Heart left ventricle (tissue), 13 donors: ENCODE measurements at regions not wholly inside any gene's neighbourhood (a gene's known extent, or its start where the extent isn't known, plus 50 kb on each side); places are given as distances from the start of the nearest gene placed in this dataset.

Source experiments
- CTCF ChIP-seq, 12 donors: fragments of 200-600 bp; sonication (generic) in 4 of 12; IDR thresholded peaks; one replicate each; pipeline versions ENCODE4 v1.5.0 to v1.8.0; 2018 to 2022; ENCODE audit warnings: antibody characterized with exemption in 12 of 12, mild to moderate bottlenecking in 5 of 12
- POLR2A ChIP-seq, 2 donors: fragments of 450-650 bp; IDR thresholded peaks; one replicate each; pipeline ENCODE4 v1.6.1; 2017; ENCODE audit warnings: antibody characterized with exemption in 2 of 2, mild to moderate bottlenecking in 2 of 2, moderate library complexity in 2 of 2
- donor health status: ischemic (EF 13 %, LVEDD 7.1; RV severe dilation, severe dysfunction).
- donor health status: DM: no; HTN: yes; CAD: no.
- donor health status: DM: no; HTN: no; CAD: no.
- donor health status: ischemic (EF 25% LVEDD 6.9; RV normal size, moderate dysfunction).
- donor health status: ischemic (EF 25% LVEDD 5.7; RV mildly dilated, moderate dysfunction).
- donor health status: ischemic (EF 35%, LVEDD 5.7; RV mildly dilated, moderate dysfunction).
- donor health status: nonischemic (EF 11% LVEDD 7.7; RV severe dilation, severe dysfunction).
- donor health status: DM: yes; HTN: yes; CAD: no.
- donor health status: PGD.
- donor health status: ischemic (EF 29% LVEDD 5.4; RV normal size, mild dysfunction).
- donor health status: nonischemic (EF 23%, LVEDD 6.1; RV moderate dilation, normal function).

- TF ChIP-seq CTCF (IDR thresholded peaks at IDR 0.05) (no peak), POLR2A (IDR thresholded peaks at IDR 0.05) (no peak)
Measured at GRCh38 chr3:25007974-25008658, 419.9 kb upstream of the RARB start.
